T-helper 2 cell treated with Interferon-gamma antibody and Interleukin-4, amounts not matched to agents 100 ng/mL and 5 ng/mL, for 36 hours (primary cell): ENCODE measurements at regions not wholly inside any gene's neighbourhood (a gene's known extent, or its start where the extent isn't known, plus 50 kb on each side); places are given as distances from the start of the nearest gene placed in this dataset.

Source experiments
- intact Hi-C: fragments of 100-400 bp; cut with micrococcal nuclease; formaldehyde crosslinking; loops from one replicate; pipeline ENCODE4 v1.15.1; 2023

GRCh38 chr12:19010726-19011125 lies 118.8 kb upstream of the PLEKHA5 start:
- intact Hi-C loops: no loop called here

- intact Hi-C loops: no loop called here
These were observed 116.6 kb upstream of the PLEKHA5 start for GRCh38 chr12:19012965-19013364.

DNA sequence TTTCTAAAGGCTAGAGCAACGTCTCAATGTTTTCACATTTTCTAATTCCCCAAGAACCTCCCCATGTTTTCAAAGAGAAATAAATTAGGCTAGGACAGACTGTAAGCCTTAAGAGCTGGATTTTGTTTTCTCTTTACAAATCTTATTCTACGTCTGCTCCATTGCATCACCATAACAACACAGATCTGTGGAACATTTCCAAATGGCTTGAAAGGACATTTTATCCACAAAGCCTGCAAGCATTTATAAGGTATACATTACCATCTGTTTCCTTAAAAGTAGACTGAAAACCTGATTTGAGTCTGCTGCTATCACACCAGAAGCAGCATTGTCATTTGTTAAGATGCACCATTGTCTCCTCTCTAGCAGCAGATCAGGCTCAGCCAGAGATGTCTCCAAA lies 115.3 kb upstream of the PLEKHA5 start:
- intact Hi-C loops: no loop called here

- intact Hi-C loops: no loop called here
These were observed 114.2 kb upstream of the PLEKHA5 start for GRCh38 chr12:19015285-19015684.

- intact Hi-C loops: no loop called here
These were observed 111.1 kb upstream of the PLEKHA5 start for GRCh38 chr12:19018302-19018970.

DNA sequence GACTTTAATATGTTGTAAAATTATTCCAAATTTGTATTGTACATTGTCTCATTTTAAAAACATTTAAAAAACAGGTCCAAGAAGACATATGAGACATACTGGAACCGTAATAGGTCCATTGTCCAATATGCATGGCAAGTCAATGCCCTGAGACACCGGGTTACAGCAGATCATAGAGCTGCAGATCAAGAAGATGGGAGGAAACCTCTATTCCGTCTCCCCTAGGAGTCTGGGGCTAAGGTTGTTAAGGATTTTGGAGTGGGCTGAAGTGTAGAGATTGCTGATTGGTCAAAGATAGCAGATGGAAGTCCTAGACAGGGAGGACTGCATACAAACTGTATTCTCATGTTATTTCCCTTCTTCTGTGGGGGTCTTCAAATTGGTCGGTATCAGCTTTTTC lies 108.3 kb upstream of the PLEKHA5 start:
- intact Hi-C loops: no loop called here

DNA sequence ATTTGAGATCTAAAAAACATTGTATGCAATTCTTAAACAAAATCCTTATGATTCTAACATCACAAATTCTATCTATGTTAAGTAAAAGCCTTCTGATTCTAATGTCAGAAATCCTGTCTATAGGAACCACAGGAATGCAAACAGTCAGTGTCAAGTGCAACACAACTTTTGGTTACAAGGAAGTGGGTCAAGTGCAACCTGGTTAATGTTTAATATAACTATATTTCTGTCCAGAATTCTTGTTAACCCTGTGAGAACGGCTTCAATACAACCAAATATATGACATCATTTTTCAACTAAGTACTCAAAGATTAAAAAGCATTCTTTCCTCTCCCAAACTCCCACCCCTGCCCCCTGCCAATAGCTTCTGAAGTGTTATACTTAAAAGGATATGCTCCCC lies 107.9 kb upstream of the PLEKHA5 start:
- intact Hi-C loops: no loop called here

DNA sequence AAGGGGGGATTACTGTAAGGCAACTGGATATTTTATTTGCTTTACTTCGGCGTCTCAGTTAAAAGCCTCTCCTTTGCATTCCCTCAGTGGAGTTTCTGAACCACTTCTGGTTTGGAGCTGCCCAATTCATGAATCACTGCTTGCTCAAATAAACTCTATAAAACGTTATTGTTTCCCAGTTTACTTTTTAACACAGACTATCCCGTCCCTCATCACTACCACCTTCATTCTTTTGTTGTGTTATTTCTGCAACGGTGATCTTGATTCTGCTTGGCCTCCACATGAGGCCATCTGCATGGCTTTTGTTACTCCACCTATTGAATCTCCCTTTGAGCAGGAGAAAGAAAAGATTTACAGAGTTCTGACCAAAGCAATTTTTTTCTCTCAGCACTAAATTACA lies 104.0 kb upstream of the PLEKHA5 start:
- intact Hi-C loops: no loop called here

DNA sequence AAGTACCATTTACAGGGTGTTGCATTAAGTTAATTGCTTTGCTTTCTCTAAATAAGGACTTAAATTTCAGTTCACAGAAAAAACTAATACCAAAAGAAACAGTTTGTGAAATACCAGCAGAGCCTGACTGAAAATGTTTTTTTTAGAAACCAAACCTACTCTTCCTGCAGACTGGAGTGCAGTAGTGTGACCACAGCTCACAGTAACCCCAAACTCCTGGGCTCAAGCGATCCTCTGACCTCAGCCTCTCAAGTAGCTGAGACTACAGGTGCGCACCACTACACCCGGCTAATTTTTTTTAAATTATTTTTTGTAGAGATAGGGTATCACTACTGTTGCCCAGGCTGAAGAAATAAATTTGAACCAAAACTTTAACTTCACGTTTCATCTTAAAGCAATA lies 103.5 kb upstream of the PLEKHA5 start:
- intact Hi-C loops: no loop called here

DNA sequence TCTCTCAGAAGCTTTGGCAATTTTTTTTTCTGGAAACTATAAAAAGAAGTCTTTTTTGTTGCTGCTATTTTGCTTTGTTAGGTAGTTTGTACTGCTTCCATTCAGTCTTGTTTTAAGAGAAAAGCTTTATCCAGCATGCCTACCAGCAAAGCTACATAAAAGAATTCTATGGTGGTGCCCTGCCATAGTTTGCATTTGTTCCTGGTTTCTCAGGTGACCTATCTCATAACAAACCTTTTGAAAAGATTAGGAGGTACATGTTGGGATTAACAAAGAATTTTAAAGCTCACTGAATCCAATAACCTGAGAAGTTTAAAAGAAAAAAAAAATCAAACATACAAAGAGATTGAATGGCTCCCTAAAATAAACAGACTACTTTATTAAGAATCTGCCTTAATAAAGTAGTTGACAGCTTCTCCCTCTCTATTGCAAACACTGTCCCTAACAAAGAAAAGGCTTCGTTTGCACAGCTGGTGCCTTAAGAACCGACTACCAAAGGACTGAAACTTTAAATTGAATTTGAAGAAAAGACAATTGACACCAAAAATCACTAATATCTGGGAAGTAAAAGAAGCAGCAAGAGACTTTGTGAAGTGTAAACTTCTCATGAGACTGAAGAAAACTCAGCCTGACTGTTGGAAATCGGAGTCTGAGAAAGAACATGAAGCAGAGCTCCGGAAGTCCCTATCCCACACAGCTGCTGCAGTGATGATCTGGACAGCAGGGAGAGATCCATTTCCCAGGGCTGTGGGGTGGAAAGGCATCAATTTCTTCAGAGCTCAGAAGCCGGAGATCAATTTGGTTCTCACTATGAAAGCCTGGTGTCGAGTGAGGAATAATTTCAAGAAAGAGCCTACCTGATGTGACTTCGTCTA lies 102.7 kb upstream of the PLEKHA5 start:
- intact Hi-C loops: no loop called here

DNA sequence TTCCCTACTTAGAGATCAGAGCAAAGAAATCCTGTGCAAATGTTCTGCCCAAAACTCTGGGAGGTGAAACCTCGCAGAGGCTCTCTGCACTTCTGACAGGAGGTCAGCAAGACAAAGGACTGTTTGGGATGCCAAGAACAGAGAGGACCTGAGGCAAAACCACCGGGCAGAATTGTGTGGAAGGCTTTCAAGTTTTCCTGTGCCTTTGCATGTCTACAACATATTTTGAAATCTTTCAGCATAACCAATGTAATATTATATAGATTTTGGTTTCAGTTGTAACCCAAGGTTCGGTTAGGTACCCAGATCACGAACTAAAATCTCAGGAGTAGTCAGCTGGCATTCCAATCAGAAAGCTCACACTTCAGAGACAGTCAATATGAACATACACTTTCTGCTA lies 99.4 kb upstream of the PLEKHA5 start:
- intact Hi-C loops: no loop called here

DNA sequence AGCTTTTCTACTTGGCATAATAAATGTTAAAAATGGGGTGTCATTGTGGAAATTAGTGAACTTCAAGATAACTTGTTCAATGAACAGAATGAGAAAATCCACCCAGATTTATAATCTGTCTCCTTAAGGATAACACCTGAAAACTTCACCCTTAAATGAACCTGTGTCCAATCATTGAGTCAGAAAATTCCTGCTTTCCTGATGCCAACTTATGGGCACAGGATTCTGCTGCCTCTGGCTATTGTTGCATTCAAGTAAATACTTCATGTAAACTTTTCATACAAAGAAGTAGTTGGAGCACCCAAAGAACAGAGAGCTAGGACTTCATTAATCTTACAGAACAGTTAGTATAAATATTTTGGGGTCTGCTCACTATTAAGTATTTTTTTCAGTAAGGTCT lies 98.9 kb upstream of the PLEKHA5 start:
- intact Hi-C loops: no loop called here

- intact Hi-C loops: no loop called here
These were observed 98.5 kb upstream of the PLEKHA5 start for GRCh38 chr12:19031032-19031431.

GRCh38 chr12:19032826-19033225 lies 96.7 kb upstream of the PLEKHA5 start:
- intact Hi-C loops: no loop called here

- intact Hi-C loops: no loop called here
These were observed 96.3 kb upstream of the PLEKHA5 start for GRCh38 chr12:19033244-19033643.

DNA sequence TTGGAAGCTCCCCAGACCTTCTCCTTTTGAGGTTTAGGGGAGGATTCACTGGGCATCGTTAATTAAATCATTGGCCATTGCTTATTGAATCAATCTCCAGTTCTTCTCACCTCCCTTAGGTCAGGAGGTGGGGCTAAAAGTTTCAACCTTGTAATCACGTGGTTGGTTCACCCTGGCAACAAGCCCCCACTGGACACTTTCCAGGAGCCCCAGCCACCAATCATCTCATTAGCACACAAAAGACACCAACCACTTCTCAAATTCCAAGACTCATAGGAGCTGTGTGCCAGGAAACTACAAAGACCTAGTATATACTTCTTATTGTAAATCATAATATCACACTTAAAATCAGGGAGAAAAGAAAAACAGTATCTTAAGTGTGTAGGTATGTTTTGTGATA lies 94.6 kb upstream of the PLEKHA5 start:
- intact Hi-C loops: no loop called here

- intact Hi-C loops: no loop called here
These were observed 94.0 kb upstream of the PLEKHA5 start for GRCh38 chr12:19035536-19035935.

DNA sequence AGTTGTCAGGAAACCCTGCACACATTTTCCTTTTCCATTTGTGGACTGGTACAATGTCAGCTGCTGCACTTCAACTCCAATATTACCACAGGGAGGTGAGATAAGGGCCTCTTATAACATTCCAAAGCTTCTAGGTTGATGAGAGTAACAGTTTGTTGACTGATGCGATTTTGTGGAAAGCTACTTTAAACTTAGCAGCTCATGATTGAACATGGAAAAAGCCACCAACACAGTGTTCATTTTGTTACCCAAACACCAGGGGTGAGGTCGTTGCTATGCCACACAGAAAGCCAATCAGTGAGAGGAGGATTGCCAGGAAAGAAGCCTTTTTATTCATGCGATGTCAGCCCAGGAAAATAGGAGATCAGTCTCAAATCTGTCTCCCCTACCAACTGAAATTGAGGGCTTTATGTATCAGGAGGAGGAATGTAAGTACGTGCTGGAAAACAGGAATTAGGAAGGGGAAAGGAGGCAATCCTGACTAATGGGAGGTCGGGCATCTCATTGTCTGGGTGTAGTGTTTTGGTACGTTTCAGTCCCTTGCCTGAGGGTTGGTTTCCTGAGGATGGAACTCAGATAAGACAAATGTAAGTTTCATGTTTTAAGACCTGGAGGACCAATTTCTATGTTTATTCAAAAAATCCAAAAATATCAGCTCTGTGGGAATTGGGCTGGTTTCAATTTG lies 92.7 kb upstream of the PLEKHA5 start:
- intact Hi-C loops: no loop called here

DNA sequence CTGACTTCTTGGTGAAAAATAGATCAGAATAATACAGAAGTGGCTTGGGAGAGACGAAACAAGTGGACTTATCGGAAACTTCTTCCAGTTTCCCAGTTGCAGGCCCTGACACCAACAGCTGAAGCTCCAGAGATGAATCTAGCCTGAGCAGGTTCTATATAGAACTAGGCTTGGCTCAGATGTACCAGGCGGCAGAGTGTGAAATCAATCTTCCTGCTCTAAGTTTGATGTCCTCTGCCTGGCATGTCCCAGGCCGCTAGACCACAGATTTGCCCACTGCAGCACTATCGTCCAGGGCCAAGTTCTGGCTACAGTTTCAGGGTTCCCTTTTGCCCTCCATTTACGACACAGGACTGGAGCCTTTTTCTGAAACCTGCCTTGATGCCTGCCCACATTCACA lies 91.3 kb upstream of the PLEKHA5 start:
- intact Hi-C loops: no loop called here

- intact Hi-C loops: no loop called here
These were observed 90.0 kb upstream of the PLEKHA5 start for GRCh38 chr12:19039515-19039914.

- intact Hi-C loops: no loop called here
These were observed 87.3 kb upstream of the PLEKHA5 start for GRCh38 chr12:19042221-19042620.

DNA sequence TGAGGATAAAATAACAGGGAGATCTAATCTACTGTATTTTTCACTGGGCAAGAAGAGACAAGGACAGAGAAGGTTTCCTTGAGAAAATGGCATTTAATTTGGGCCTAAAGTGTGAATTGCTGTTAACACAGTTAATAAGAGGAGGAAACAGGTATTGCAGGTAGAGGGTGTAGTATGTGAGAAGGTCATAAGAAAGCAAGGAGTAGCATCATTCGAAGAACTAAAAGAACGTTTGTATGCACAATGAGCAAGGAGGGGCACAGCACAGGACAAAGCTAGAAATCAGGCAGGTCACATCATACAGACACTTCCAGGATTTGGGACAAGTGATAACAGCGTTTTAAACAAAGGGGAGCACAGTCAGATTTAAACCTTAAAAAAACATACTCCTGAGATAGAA lies 85.1 kb upstream of the PLEKHA5 start:
- intact Hi-C loops: no loop called here
